Naive thymus-derived CD8-positive, alpha-beta T cell (primary cell): ENCODE measurements at regions not wholly inside any gene's neighbourhood (a gene's known extent, or its start where the extent isn't known, plus 50 kb on each side); places are given as distances from the start of the nearest gene placed in this dataset.

ENCODE experiments used
- ATAC-seq, 2 donors: fragments of 150-1000 bp; cut with Tn5 transposase in 1 of 2; sonication (Bioruptor Pico), chemical (Tn5 transposase) in 1 of 2; 1 replicate in 1 of 2; 2 replicates in 1 of 2; pipeline ENCODE4 v1.10.0; 2021; ENCODE audit warnings: mild to moderate bottlenecking in 2 of 2, moderate library complexity in 2 of 2
- POLR2A ChIA-PET: fragments of 350-600 bp; sonication (Branson Sonifier 250); formaldehyde crosslinking; loops from one replicate; lab custom pipeline; 2021; ENCODE audit warnings: antibody characterized with exemption; lab: Charles Lee
- DNase-seq, 10 donors: peaks; one replicate each; pipeline versions ENCODE4 v3.0.0 to v3.0.0-alpha.2; 2020 to 2022
- H3K27ac Mint-ChIP-seq, 10 donors: one replicate each; pipeline ENCODE4 v1.8.0; 2020 to 2022; ENCODE audit warnings: mild to moderate bottlenecking in 10 of 10, mixed read lengths in 10 of 10, moderate library complexity in 4 of 10, inconsistent platforms in 1 of 10
- H3K27me3 Mint-ChIP-seq, 5 donors: one replicate each; pipeline ENCODE4 v1.8.0; 2021 to 2022; ENCODE audit warnings: mixed read lengths in 5 of 5
- H3K36me3 Mint-ChIP-seq, 3 donors: one replicate each; pipeline ENCODE4 v1.8.0; 2020 to 2022; ENCODE audit warnings: mixed read lengths in 3 of 3, mild to moderate bottlenecking in 2 of 3, inconsistent platforms in 1 of 3
- H3K4me1 Mint-ChIP-seq, 4 donors: one replicate each; pipeline ENCODE4 v1.8.0; 2021 to 2022; ENCODE audit warnings: mixed read lengths in 4 of 4
- H3K4me3 Mint-ChIP-seq, 10 donors: one replicate each; pipeline ENCODE4 v1.8.0; 2020 to 2022; ENCODE audit warnings: mild to moderate bottlenecking in 10 of 10, mixed read lengths in 10 of 10, moderate library complexity in 6 of 10, inconsistent platforms in 1 of 10
- H3K9me3 Mint-ChIP-seq, 9 donors: one replicate each; pipeline ENCODE4 v1.8.0; 2020 to 2022; ENCODE audit warnings: mixed read lengths in 9 of 9, mild to moderate bottlenecking in 3 of 9, inconsistent platforms in 1 of 9, moderate library complexity in 1 of 9

GRCh38 chr2:191601060-191601459, 76.9 kb upstream of the NABP1 start:
- ATAC-seq = no peak
- POLR2A ChIA-PET = no interaction called here
- H3K27me3 Mint-ChIP-seq = no peaks in the 10 kb centered on the region
- peak overlapping the region in 1 of 10 donors; percentile 12 for H3K27ac Mint-ChIP-seq
- no peak for DNase-seq
- no peak overlapping the region for H3K4me3 Mint-ChIP-seq
- no peaks in the 10 kb centered on the region for H3K9me3 Mint-ChIP-seq
- H3K36me3 Mint-ChIP-seq = no peaks in the 10 kb centered on the region
- H3K4me1 Mint-ChIP-seq = peaks cover 0 to 1% (median 0%) of the 10 kb centered on the region in 4 donors

DNA sequence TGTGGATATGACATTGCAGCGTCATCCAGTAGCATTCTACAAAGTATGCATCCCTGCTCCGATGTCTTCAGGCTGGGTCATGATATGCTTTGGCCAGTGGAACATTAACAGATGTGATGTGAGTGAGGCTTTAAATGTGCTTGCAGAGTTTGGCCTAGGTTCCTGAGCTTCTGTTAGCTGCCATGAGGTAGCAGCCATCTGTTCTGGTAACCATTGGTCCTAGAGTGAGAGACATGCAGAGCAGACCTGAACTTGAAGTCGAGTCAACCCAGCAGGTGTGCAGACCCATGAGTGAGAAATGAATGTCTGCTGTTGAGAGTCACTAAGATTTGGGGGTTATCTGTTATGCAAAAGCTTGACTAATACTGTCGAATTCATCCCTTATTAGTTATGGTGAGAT, 73.8 kb upstream of the NABP1 start:
- Mint-ChIP-seq H3K27me3 (no peaks in the 10 kb centered on the region), H3K9me3 (no peaks in the 10 kb centered on the region), H3K27ac (no peak overlapping the region), H3K36me3 (no peaks in the 10 kb centered on the region), H3K4me3 (no peak overlapping the region), H3K4me1 (peaks cover 0 to 1% (median 0%) of the 10 kb centered on the region in 4 donors)
- POLR2A ChIA-PET = no interaction called here
- DNase-seq (no peak), ATAC-seq (no peak)

- H3K27me3 Mint-ChIP-seq = no peaks in the 10 kb centered on the region
- POLR2A ChIA-PET = interaction anchor here (0.8 kb wide), 1 partner anchor 71 kb away, joined by 6 read pairs; the partner anchor contains the start of gene NABP1
- H3K36me3 Mint-ChIP-seq = no peaks in the 10 kb centered on the region
- no peaks in the 10 kb centered on the region for H3K9me3 Mint-ChIP-seq
- H3K27ac Mint-ChIP-seq = no peak overlapping the region
- ATAC-seq (no peak), DNase-seq (no peak)
- no peak overlapping the region for H3K4me3 Mint-ChIP-seq
- H3K4me1 Mint-ChIP-seq = peaks cover 0 to 9% (median 0%) of the 10 kb centered on the region in 4 donors
Measured at GRCh38 chr2:191607096-191607495, 70.8 kb upstream of the NABP1 start.

- H3K4me1 Mint-ChIP-seq = peaks cover 0 to 11% (median 5%) of the 10 kb centered on the region in 4 donors
- DNase-seq = no peak
- H3K36me3 Mint-ChIP-seq = no peaks in the 10 kb centered on the region
- no peaks in the 10 kb centered on the region for H3K9me3 Mint-ChIP-seq
- no peak for ATAC-seq
- POLR2A ChIA-PET = no interaction called here
- H3K4me3 Mint-ChIP-seq = no peak overlapping the region
- H3K27me3 Mint-ChIP-seq = no peaks in the 10 kb centered on the region
- H3K27ac Mint-ChIP-seq = no peak overlapping the region
Measured at GRCh38 chr2:191610756-191611155, 67.2 kb upstream of the NABP1 start.

GRCh38 chr2:191611614-191612013, 66.3 kb upstream of the NABP1 start:
- H3K9me3 Mint-ChIP-seq = no peaks in the 10 kb centered on the region
- H3K4me1 Mint-ChIP-seq = peaks cover 1 to 18% (median 7%) of the 10 kb centered on the region in 4 donors
- H3K27me3 Mint-ChIP-seq = no peaks in the 10 kb centered on the region
- peak overlapping the region in 1 of 10 donors; percentile 51 for H3K27ac Mint-ChIP-seq
- no peaks in the 10 kb centered on the region for H3K36me3 Mint-ChIP-seq
- no peak overlapping the region for H3K4me3 Mint-ChIP-seq
- POLR2A ChIA-PET = interaction anchor here (1.2 kb wide), 1 partner anchor 66 kb away, joined by 5 read pairs; the partner anchor contains the start of gene NABP1
- peak in 1 of 10 donors; percentile 8 for DNase-seq
- no peak for ATAC-seq

- Mint-ChIP-seq H3K36me3 (no peaks in the 10 kb centered on the region), H3K27ac (no peak overlapping the region), H3K27me3 (no peaks in the 10 kb centered on the region), H3K4me3 (no peak overlapping the region), H3K9me3 (no peaks in the 10 kb centered on the region), H3K4me1 (peaks cover 6 to 23% (median 12%) of the 10 kb centered on the region in 4 donors)
- POLR2A ChIA-PET = interaction anchor here (1.2 kb wide), 1 partner anchor 65 kb away, joined by 5 read pairs; the partner anchor contains the start of gene NABP1
- ATAC-seq (no peak), DNase-seq (no peak)
Measured at GRCh38 chr2:191612496-191612895, 65.4 kb upstream of the NABP1 start.

GRCh38 chr2:191614759-191615158, 63.2 kb upstream of the NABP1 start:
- Mint-ChIP-seq H3K4me3 (no peak overlapping the region), H3K4me1 (peaks cover 14 to 45% (median 31%) of the 10 kb centered on the region in 4 donors), H3K27ac (peak overlapping the region in 4 of 10 donors; percentile 28 to 75 (median 62)), H3K27me3 (no peaks in the 10 kb centered on the region), H3K9me3 (no peaks in the 10 kb centered on the region), H3K36me3 (no peaks in the 10 kb centered on the region)
- POLR2A ChIA-PET = interaction anchor here (0.6 to 1.5 kb wide), 3 partner anchors 21 to 63 kb away, joined by 4 to 20 read pairs (median 6); partner anchors contain the start of gene NABP1
- DNase-seq (no peak), ATAC-seq (no peak)

GRCh38 chr2:191615596-191615995, 62.3 kb upstream of the NABP1 start:
- ATAC-seq (no peak), DNase-seq (no peak)
- POLR2A ChIA-PET = interaction anchor here (6.5 kb wide), 1 partner anchor 61 kb away, joined by 94 read pairs; the partner anchor contains the start of gene NABP1
- H3K36me3 Mint-ChIP-seq = no peaks in the 10 kb centered on the region
- peaks cover 18 to 47% (median 36%) of the 10 kb centered on the region in 4 donors for H3K4me1 Mint-ChIP-seq
- no peak overlapping the region for H3K4me3 Mint-ChIP-seq
- peak overlapping the region in 2 of 10 donors; percentile 6 to 58 for H3K27ac Mint-ChIP-seq
- H3K27me3 Mint-ChIP-seq = no peaks in the 10 kb centered on the region
- H3K9me3 Mint-ChIP-seq = no peaks in the 10 kb centered on the region

DNA sequence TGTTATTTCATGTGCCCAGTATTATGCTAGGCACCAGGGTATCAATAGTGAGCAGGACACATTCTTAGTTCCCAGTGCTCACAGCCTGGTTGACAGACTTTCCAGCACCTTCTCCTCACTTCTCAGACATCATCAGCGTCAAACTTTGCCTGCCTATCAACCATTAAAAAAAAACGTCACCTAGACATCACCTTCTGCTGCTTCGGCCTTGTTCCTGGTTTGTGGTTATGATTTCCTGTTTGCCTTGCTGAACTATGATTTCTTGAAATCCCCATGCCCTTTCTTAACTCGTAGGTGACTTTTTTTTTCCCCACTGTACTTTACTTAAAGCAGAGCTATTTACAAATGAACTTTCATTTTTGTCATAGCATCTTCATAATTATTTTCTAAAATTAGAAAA, 60.4 kb upstream of the NABP1 start:
- DNase-seq (peak; percentile 6 to 86 (median 62)), ATAC-seq (peak; percentile 97 to 98)
- POLR2A ChIA-PET = interaction anchor here (1.0 to 6.5 kb wide), 6 partner anchors 12 to 68 kb away, joined by 3 to 94 read pairs (median 4); partner anchors contain the start of gene NABP1
- Mint-ChIP-seq H3K4me3 (peak overlapping the region; percentile 2 to 76 (median 52)), H3K36me3 (no peaks in the 10 kb centered on the region), H3K4me1 (peaks cover 23 to 52% (median 39%) of the 10 kb centered on the region in 4 donors), H3K9me3 (no peaks in the 10 kb centered on the region), H3K27me3 (no peaks in the 10 kb centered on the region), H3K27ac (peak overlapping the region; percentile 60 to 96 (median 89))

DNA sequence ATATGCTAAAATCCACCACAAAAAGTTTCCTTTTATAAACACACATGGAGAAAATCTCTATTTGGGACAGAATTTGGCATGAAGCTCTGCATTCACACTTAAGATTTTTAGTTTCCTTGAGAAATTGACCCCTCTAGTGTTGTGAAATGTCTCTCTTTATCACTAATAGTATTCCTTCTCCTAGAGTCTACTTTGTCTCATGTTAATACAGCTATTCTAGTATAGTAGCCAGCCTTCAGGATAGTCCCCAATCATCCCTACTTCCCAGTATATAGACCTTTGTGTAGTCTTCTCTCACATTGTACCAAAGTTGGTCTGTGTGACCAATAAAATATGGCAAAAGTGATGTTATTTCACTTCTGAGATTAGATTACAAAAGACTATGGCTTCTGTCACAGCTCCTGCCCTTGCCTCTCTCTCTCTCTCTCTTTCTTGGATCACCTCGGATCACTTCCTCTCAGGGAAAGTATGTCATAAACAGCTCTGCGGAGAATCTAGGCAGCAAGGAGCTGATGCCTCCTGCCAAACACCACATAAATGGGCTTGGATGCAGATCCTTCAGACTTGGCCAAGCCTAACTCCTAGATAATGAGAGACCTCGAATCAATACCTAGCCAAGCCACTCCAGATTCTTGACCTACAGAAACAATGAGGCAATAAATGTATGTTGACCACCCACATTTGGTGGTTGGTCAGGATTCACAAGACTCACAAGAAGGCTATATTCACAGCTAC, 59.7 kb upstream of the NABP1 start:
- no peaks in the 10 kb centered on the region for H3K36me3 Mint-ChIP-seq
- POLR2A ChIA-PET = interaction anchor here (1.4 to 6.5 kb wide), 5 partner anchors 12 to 68 kb away, joined by 3 to 94 read pairs (median 5); partner anchors contain the start of gene NABP1
- no peaks in the 10 kb centered on the region for H3K9me3 Mint-ChIP-seq
- peak overlapping the region; percentile 2 to 76 (median 46) for H3K4me3 Mint-ChIP-seq
- no peaks in the 10 kb centered on the region for H3K27me3 Mint-ChIP-seq
- H3K27ac Mint-ChIP-seq = peak overlapping the region; percentile 60 to 96 (median 89)
- peaks cover 23 to 57% (median 40%) of the 10 kb centered on the region in 4 donors for H3K4me1 Mint-ChIP-seq
- DNase-seq = no peak
- ATAC-seq = peak in 1 of 2 donors; percentile 1

DNA sequence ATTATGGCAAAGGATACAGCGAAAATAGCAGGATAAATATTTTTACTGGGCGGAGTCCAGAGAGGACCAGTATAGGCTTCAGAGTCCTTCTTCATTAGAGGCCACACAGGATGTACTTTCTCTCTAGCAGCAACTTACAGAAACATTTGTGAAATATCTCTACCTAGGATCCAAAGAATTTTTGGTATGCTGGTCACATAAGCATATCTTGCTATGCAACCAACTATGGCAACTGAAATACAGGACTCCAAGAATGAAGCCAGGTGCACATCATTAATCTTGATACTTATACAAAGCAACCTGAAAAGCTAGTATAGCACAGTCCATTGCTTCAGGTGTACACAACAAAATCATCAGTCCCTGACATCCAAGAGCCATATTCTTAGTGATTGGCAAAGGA, 59.1 kb upstream of the NABP1 start:
- ATAC-seq (no peak), DNase-seq (no peak)
- no peaks in the 10 kb centered on the region for H3K36me3 Mint-ChIP-seq
- POLR2A ChIA-PET = interaction anchor here (0.6 to 6.5 kb wide), 5 partner anchors 10 to 467 kb away, joined by 3 to 94 read pairs (median 3); partner anchors contain the start of gene NABP1
- no peaks in the 10 kb centered on the region for H3K9me3 Mint-ChIP-seq
- H3K27ac Mint-ChIP-seq = peak overlapping the region in 9 of 10 donors; percentile 60 to 96 (median 87)
- no peaks in the 10 kb centered on the region for H3K27me3 Mint-ChIP-seq
- peaks cover 25 to 62% (median 41%) of the 10 kb centered on the region in 4 donors for H3K4me1 Mint-ChIP-seq
- H3K4me3 Mint-ChIP-seq = peak overlapping the region in 3 of 10 donors; percentile 44 to 61 (median 48)

- Mint-ChIP-seq H3K9me3 (no peaks in the 10 kb centered on the region), H3K27me3 (no peaks in the 10 kb centered on the region), H3K4me3 (no peak overlapping the region), H3K36me3 (no peaks in the 10 kb centered on the region), H3K27ac (peak overlapping the region in 4 of 10 donors; percentile 26 to 79 (median 70)), H3K4me1 (peaks cover 25 to 75% (median 50%) of the 10 kb centered on the region in 4 donors)
- POLR2A ChIA-PET = interaction anchor here (0.6 to 6.5 kb wide), 4 partner anchors 10 to 607 kb away, joined by 3 to 94 read pairs (median 4); partner anchors contain the start of gene NABP1
- ATAC-seq (no peak), DNase-seq (no peak)
Measured at GRCh38 chr2:191620144-191620543, 57.8 kb upstream of the NABP1 start.
